EH (cell line): ENCODE measurements at regions not wholly inside any gene's neighbourhood (a gene's known extent, or its start where the extent isn't known, plus 50 kb on each side); places are given as distances from the start of the nearest gene placed in this dataset.
"Not testable (repeated sequence)": the region's sequence is repeated elsewhere in the genome, so short reads cannot be mapped to it uniquely, and the experiment has no call there.

Experiments used
- DNase-seq: peaks from one replicate; pipeline ENCODE4 v3.0.0-alpha.2; 2015; ENCODE audit warnings: low read depth

DNA sequence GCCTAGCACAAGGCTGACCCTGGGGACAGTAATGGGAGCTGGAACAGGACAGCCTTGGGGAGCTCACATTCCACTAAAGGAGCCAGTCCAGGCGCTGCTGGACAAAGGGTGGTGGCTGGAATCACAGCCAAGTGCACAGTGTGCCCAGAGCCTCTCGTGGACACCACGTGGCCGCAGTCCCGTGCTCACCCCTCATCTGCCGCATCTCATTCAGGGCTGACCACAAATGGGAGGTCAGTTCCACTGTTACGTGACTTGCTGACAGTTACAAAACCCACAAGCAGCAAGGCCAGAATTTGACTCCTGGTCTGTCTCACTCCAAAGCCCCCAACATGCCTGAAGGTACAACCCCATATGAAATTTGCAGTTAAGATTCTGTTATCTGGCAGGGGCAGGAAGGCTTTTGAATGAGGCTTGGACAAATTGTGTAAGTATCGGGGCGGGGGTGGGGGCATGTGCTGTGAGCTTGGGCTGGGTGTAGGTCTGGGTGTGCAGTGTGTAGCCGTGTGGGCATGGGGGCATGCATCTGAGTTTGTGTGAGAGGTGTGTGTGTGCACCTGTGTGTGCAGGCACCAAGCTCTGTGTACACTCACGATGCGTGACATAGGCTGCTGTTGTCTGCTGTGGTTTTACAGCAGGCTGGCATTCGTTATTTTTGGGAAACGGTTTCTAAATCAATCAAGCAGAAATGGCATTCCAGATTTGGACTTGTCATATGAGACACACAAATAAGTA lies 301.7 kb downstream of the BRD1 start:
- no peak for DNase-seq

DNA sequence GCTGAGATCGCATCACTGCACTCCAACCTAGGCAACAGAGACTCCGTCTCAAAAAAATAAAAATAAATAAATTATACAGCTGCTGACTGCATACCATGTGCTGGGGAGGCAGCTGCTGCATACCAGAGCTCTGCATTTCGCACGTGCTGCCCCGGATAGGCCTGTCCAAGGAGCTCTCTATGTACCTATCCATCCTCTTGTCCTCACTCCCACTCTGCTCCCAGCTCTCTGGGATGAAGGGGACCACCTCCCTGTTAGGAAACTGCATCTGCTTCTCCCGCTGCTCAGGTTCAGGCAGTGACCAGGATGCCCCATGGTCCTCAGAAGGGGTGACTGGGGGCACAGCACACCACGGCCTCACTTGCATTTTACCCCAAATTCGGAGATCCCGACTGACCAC lies 302.3 kb downstream of the BRD1 start:
- DNase-seq = no peak

DNA sequence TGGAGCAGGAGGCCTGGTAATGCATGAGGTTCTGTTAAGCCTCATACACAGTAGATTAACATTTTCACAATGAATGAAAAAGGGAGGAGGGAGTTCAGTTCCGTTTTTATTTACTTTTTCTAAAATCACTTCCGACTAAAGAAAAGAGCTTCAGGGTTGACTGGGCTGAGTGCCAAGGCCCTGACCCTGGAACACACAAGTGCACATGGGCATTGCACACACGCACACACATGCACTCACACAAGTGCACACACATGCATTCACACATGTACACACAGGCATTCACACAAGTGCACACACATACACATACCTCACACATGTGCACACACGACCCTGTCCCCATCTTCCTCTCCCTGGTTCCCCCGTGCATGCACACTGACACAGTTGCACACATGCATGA lies 303.3 kb downstream of the BRD1 start:
- no peak for DNase-seq

DNA sequence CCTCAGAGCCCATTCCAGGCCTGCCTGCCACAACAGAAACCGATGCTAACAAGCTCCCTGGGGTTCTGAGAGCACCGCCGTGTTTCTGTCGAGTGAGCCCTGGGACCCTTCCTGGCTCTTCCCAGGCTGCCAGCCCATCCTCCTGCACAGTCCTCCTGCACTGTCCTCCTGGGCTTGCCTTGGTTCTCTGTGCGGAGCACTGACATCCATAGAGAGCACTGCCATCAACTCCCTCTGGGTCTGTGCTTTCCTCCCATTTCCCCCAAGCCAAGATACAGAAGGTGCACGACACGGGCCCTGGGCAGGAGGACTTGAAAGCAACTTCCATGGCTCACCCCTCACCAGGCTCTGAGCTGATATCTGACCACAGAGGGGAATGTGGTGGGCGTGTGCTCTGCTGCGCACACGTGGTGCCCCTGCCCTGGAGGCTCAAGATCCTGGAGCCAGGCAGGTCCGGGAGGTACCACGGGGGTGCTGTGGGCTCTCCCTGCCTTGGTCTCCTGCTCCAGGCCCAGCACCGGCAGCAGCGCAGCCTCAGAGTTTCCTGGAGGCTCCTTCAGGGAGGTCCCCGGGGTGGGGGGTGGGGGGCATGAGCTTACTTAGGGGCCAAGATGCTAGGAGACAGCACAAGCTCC lies 304.2 kb downstream of the BRD1 start:
- no peak for DNase-seq

DNA sequence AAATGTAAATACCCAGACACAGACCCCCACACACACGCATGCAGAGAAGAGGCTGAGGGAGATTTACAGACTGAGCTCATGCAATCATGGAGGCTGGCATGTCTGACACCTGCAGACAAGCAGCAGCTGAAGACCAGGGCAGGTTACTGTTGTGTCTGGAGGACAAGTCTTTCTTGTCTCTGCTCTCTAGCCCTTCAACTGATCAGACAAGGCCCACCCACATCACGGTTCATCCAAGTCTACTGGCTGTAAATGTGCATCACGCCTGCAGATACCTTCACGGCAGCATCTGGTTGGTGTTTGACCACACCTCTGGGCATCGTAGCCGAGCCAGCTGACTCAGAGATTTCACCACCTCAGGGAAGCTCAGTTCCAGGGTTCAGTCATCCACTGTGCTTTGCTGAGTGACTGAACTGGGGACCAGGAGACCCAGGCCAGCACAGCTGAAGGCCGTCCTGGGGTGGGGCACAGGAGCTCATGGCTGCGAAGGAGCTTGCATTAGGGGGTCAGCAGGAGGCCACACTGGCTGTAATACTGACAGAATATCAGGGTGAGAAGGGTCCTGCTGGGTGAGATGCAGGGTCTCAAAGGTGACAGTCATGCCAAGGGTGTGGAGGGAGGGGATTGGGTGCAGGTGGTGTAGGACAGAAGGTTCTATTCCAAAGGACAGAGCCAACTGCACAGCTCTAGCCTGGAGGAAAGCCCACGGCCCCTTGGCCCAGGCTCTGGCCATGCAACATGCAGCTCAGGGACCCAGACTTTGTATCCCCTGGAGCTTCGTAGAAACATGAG lies 304.9 kb downstream of the BRD1 start:
- DNase-seq = no peak

DNA sequence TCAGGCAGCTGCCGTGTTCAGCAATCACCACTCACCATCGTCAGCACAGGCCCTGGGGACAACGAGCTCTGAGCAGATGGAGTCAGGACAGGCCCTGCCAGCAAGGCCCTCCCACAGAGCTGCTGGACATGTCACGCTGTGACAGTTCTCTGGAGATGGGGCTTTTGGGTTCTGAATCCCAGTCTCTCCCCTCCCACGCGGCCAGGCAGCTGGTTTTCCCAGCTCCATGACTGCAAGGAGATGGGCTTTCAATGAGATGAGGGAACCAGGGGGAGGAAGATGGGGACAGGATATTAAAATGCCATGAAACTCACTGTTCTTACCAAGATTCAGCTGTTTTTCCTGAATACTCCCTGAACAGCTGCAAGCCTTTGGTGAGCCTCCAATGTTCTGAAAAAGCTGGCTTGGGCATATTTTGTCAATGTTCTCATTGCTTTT lies 305.9 kb downstream of the BRD1 start:
- no peak for DNase-seq

DNA sequence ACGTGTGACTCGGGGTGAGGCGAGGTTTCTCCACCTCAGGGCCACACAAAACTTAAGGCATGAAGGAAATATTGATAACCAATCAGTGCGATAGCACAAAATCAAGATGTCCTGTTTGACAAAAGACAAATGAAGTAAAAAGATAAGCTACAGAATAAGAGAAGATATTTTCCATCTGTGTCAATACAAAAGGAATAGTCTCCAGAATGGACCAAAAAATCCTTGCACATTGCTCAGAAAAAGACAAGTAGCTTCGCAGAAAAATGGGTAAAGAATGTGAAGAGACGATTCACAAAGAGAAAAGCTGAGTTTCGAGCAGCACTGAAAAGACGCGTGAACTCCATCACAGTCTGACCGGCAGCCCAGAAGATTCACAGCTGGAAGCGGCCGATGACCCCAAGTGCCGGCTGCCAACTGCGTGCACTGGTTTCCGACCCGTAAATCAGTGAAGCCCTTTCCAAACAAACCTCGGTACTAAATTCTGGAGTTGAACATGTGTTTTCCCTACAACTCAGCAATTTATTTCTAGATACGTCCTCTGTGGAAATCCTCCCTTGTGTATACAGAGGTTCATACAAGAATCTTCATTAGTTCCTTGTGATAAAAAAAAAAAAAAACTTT lies 308.4 kb downstream of the BRD1 start:
- no peak for DNase-seq

DNA sequence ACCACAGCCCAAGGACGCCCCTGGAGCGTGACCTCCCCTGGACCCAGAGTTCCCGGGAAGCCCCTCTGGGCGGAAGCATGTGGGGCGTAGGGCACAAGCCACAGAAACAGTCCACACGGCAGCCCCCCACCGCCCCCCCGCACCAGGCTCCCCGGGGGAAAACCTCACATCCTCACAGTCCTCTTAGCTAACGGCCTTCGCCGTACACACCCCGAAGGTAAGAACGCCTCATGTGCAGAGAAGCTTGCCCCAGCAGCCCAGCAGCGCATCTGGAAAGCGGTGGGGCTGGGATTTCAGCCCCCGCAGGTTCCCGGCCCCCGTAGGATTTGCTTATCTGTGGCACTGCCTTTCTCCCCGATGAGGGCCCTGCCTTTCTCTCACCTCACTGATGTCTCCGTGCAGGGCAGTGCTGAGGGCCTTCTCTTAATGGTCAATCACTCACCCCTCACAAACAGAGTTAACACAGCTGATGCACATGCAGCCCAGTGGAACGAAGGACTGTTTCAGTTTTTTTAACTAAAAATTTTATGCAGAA lies 309.2 kb downstream of the BRD1 start:
- no peak for DNase-seq

DNA sequence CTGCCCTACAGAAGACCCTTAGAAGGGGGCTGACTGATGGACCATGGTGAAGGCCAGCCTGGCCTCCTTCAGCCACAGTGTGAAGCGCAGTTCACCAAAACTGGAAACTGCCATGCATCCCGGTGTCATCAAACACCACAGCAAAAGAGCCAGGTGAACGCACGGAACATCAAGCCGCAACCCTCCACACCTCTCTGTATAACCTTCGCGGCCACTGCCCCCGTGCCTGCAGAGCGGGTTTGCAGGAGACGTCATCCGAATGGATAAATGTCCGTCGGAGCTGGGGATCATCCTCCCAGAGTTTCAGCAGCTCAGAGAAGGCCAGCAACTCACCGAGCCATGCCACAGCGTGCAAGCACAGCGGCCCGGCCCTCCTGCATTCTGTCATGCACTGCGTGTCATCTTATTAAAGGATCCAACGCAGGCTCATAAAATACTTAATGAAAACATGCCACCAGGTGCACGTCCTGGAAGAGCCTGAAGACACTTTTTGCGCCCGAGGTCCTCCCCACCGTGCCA lies 309.9 kb downstream of the BRD1 start:
- DNase-seq = no peak

DNA sequence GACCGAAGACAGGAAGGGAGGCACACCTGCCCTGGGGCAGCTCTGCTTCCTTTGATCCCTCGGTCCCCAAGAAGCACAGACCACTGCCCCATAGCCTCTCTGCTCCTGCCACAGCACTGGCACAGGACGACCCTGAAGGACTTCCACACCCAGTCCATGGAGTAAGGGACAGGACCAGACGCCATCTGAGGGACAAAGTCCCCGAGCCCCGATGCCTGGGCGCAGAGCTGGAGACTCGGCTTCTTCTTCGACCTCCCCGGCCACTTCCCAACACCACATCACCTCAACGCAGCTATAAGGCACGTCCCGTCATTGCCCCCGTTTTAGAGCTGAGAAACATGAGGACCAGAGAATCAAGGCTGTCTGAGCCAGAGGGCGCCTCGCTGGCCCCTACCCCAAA lies 310.5 kb downstream of the BRD1 start:
- no peak for DNase-seq

DNA sequence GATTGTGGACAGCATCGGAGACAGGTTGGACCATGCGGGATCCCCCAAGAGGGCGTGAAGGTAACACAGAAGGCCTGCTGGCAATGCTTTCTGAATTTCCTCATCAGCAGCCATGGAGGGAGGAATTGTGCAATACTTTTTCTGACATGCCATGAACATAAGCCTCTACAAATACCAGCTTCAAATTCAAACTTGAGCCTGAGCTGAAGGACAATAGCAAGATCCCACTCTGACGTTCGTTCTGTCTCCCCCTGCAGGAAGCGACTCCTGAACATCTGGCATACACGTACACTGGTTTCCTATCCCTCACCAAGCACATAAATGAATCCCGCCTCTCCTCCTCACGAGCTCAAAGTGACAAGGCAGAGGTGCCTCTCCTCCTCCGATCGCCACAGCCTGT lies 312.2 kb downstream of the BRD1 start:
- DNase-seq = no peak

DNA sequence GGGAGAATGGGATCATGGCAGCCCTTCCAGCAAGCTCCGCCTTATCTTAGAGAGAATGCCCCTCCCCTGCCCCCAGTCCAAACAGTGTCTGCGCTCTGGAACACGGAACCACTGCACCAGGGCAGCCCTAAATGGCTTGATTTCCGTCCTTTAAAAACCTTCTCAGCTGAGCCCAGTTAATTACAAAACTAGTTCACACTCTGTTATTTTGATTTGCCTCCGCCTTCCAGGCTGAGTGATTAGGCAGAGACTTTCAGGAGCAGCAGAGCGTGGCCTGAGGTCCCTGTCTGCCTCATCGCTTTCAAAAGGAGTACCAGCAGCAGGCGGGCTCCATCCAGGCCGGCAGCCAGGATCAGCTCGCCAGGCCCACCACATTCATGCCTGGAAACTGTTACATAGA lies 313.0 kb downstream of the BRD1 start:
- no peak for DNase-seq

DNA sequence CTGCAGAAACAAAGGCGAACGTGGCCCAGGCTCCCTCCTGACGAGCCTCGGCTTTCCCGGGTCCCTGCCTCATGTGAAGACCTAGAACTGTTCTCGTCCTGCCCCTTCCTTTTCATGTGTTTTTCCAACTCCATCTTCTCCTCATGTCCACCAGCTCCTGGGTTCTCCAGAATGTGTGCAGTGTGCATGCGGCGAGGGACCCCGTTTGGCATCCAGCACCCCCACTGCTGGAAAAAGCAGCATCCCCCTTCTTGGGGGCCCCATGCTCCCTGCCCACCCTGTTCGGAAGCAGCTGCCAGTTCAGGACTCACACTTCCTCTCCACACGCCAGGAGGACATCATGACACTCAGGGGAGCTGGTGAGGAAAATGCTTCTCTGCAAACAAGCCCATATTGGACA lies 313.5 kb downstream of the BRD1 start:
- DNase-seq = no peak

DNA sequence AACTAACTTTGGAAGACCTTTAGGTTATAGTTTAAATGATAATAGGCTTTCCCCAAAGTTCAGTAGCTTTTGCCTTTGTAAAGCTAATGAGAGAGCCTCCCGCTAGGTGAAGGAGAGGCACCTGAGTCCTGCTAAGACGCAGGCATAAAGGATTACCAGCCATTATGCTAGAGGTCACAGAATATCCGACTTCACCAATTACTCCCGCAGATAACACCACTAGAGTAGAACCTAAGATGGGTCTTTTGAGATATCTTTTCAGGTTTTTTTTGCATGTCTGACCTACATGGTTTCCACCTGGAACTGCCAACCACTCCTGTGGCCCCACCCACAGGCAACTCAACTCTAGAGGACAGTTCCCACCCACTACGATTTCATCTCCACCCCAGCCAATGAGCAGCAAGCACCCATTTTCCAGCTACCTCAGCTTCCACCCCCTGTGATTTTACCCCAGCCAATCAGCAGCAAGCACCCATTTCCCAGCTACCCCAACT lies 314.3 kb downstream of the BRD1 start:
- DNase-seq = no peak

DNA sequence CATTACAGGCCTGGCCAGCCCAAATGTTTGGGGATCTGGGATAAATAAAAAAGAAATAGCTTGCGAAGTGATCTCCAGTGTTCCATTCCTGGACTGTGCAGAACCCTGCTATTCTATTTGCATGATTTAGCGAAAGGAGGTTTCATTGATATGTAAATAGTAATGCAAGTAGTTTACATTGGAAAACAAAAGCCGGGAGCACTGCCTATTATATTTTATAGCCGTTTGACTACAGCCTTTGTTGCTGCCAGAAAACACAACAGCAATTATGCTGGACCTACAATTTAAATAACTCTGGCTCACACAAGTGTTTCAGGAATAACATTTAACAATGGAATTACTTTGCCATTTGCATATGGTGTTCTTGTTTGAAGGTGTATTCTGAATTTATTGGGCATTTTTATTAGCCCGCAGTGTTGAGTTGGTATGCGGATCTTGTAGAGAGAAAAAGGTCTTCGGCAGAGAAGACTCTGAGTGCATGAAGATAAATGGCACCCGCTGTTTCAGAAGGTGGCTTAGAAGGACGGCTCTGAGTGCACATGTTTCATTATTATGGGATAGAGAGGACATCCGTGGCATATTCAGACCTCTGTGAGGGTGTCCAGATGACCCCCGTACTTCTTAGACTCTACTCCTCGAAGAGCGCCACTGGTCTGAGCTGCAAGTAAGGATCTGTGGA lies 315.0 kb downstream of the BRD1 start:
- DNase-seq = no peak

DNA sequence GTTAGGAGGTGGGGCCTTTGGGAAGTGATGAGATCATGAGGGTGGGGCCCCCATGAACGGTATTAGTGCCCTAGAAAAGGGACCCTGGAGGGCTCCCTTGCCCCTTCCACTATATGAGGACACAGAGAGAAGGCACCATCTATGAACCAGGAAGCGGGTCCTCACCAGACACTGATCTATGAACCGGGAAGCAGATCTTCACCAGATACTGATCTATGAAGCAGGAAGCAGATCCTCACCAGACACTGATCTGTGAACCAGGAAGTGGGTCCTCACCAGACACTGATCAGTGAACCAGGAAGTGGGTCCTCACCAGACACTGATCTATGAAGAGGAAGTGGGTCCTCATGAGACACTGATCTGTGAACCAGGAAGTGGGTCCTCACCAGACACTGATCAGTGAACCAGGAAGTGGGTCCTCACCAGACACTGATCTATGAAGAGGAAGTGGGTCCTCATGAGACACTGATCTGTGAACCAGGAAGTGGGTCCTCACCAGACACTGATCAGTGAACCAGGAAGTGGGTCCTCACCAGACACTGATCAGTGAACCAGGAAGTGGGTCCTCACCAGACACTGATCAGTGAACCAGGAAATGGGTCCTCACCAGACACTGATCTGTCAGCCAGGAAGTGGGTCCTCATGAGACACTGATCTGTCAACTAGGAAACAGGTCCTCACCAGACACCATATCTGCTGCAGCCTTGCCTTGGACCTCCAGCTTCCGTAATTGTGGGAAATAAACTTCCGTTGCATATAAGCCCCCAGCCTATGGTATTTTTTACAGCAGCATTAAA lies 316.1 kb downstream of the BRD1 start:
- not testable (repeated sequence) for DNase-seq

DNA sequence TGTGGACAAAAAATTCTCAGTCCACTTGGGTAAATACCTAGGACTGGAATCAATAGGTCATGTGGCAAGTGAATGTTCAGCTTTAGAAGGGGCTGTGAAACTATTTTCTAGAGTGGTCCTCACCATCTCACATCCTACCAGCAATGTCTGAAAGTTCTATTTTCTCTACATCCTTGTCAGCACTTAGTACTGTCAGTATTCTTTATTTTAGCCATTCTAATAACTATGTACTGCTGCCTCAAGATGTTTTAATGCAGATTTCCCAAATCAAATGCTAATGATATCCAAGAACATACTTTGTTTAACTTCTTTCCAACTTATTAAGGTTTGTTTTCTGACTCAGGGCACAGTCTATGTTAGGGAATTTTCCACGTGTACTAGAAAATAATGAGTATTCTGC lies 317.0 kb downstream of the BRD1 start:
- DNase-seq = no peak

DNA sequence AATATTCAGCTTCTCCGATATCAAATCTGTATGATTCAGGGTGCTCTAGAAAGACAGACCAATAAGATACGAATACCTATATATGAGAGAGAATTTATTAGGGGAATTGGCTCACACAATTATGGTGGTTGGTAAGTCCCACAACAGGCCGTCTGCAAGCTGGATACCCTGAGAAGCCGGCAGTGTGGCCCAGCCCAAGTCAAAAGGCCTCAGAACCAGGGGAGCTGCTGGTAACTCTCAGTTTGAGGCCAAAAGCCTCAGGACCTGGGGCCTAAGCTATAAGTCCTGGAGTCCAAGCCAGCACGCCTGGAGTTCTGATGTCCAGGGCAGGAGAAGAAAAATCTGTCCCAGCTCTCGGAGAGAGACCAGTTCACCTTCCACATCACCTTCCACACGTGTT lies 318.7 kb downstream of the BRD1 start:
- no peak for DNase-seq

DNA sequence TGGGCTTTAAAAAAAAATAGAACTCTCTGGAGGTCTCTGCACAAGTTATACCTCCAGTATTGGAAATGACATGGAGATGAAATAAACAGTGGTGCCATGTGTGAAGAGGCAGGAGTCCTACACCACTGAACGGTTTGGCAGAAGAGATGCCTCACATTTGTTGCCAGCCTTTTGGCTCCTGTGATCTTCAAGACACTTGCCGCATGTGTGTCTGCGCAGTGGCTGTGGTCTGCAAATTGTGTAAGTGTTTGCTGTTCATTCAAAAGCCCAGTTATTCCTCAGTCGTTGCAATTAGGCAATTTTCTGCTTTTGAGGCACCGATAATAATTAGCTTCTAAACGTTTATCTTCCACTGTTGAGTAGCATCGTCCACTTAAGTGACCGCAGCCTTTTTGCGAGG lies 319.1 kb downstream of the BRD1 start:
- no peak for DNase-seq

DNA sequence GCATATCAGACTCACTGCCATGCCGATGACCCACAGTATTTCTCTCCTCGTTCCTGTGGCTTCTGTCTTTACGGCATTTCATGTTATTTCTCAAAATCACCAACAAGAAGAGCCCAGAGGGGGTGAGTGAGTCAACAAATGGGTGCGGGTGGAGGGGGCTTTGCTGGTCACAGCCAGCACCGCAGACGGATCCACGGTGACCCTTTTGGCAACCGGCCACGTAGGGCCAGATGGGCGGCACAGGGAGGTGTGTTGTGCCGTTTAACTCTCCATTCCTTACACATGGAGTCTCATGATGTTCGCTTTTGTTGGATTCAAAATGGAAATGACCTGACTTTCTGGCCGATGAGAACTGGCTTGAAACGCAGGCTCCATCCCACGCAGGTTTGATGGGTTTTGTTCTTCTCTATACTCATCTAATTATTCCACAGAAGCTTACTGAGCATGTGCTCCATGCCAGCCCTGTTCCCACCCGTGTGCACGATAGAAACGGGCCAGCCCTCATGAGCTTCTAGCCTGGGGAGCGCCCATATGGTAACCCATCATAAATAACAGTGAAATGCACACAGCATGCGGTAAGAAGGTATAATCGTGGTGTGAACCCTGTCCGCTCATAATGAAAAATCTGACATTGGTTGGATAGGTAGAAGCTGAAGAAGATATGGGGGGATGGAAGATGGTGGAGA lies 319.9 kb downstream of the BRD1 start:
- DNase-seq = no peak
